Activated CD4-positive, alpha-beta T cell treated with anti-CD3 and anti-CD28 coated beads, Interleukin-2, amount 50 U/mL, for 4 hours (primary cell): ENCODE measurements at regions not wholly inside any gene's neighbourhood (a gene's known extent, or its start where the extent isn't known, plus 50 kb on each side); places are given as distances from the start of the nearest gene placed in this dataset.
A peak's percentile ranks its signal among the peaks of the same experiment; 100 is the strongest.

Experiments used
- DNase-seq, 2 experiments: peaks; one replicate each; pipeline ENCODE4 v3.0.0-alpha.2; 2020

- DNase-seq: no peak
Observed at GRCh38 chr11:95466416-95466815, 235.4 kb upstream of the SESN3 start.

GRCh38 chr11:95465887-95466286 is 234.9 kb upstream of the SESN3 start:
- DNase-seq: no peak

- no peak for DNase-seq
Observed at GRCh38 chr11:95461858-95462257, 230.9 kb upstream of the SESN3 start.

GRCh38 chr11:95461348-95461747 is 230.3 kb upstream of the SESN3 start:
- DNase-seq: no peak

- DNase-seq: no peak
Observed at GRCh38 chr11:95459291-95460042, 228.5 kb upstream of the SESN3 start.

GRCh38 chr11:95456714-95457491 is 225.9 kb upstream of the SESN3 start:
- no peak for DNase-seq

- no peak for DNase-seq
Observed at GRCh38 chr11:95455228-95455970, 224.4 kb upstream of the SESN3 start.

GRCh38 chr11:95453616-95454171 is 222.7 kb upstream of the SESN3 start:
- DNase-seq: no peak

GRCh38 chr11:95451682-95452081 is 220.7 kb upstream of the SESN3 start:
- DNase-seq: no peak

- DNase-seq: no peak
Observed at GRCh38 chr11:95451261-95451660, 220.3 kb upstream of the SESN3 start.

GRCh38 chr11:95450547-95451123 is 219.6 kb upstream of the SESN3 start:
- DNase-seq: no peak

GRCh38 chr11:95445746-95446333 is 214.8 kb upstream of the SESN3 start:
- DNase-seq: no peak

- no peak for DNase-seq
Observed at GRCh38 chr11:95444309-95445241, 213.6 kb upstream of the SESN3 start.

- peak; percentile 5 to 12 for DNase-seq
Observed at GRCh38 chr11:95443386-95443785, 212.4 kb upstream of the SESN3 start.

GRCh38 chr11:95442531-95443050 is 211.6 kb upstream of the SESN3 start:
- DNase-seq: no peak

- no peak for DNase-seq
Observed at GRCh38 chr11:95435628-95436353, 204.8 kb upstream of the SESN3 start.

GRCh38 chr11:95435192-95435591 is 204.2 kb upstream of the SESN3 start:
- DNase-seq: no peak

- DNase-seq: no peak
Observed at GRCh38 chr11:95434489-95435057, 203.6 kb upstream of the SESN3 start.

- no peak for DNase-seq
Observed at GRCh38 chr11:95434009-95434408, 203.0 kb upstream of the SESN3 start.
